Femur (tissue), 1 donor: ENCODE measurements at regions not wholly inside any gene's neighbourhood (a gene's known extent, or its start where the extent isn't known, plus 50 kb on each side); places are given as distances from the start of the nearest gene placed in this dataset.
A peak's percentile ranks its signal among the peaks of the same experiment; 100 is the strongest.

ENCODE experiments used
- DNase-seq: peaks from one replicate; pipeline ENCODE4 v3.0.0-alpha.2; 2017

- no peak for DNase-seq
These were observed 78.3 kb downstream of the RAMP3 start for GRCh38 chr7:45235905-45236304.

DNA sequence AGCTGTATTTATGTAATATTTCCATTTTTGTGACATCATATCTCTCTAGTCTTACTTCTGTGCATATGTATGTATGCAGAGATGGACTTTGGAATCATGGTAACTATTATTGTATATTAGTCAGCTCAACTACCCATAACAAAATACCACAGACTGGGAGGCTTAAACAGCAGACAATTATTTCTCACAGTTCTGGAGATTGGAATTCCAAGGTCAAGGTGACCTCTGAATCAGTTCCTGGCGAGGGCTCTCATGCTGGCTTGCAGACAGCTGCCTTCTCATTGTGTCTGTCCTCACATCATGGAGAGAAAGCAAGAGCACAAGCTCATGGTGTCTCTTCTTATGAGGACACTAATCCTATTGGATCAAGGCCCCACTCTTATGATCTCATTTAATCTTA lies 79.1 kb downstream of the RAMP3 start:
- DNase-seq, result no peak

- no peak for DNase-seq
These were observed 80.3 kb downstream of the RAMP3 start for GRCh38 chr7:45237788-45238461.

- DNase-seq, result no peak
These were observed 81.2 kb downstream of the RAMP3 start for GRCh38 chr7:45238806-45239205.

- no peak for DNase-seq
These were observed 81.9 kb downstream of the RAMP3 start for GRCh38 chr7:45239486-45239885.

GRCh38 chr7:45240273-45240771 lies 82.7 kb downstream of the RAMP3 start:
- DNase-seq, result no peak

DNA sequence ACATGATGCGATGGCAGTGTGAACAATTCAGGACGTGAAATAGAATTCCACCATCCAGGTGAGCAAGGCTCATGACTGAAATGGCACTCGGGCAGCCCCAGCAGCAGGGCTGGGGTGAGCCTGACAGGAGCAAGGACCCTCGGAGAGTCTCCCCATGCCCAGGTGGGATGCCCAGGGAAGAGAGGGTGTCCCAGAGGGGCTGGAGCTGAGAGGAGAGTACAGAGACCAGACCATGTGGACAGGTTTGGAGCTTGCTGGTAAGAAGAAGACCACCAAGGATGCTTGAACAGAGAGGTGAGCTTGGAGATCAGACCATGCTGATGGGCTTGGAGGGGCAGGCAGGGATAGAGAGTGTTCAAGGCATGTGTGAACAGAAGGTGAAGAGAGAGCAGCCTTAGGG lies 83.3 kb downstream of the RAMP3 start:
- DNase-seq, result no peak

DNA sequence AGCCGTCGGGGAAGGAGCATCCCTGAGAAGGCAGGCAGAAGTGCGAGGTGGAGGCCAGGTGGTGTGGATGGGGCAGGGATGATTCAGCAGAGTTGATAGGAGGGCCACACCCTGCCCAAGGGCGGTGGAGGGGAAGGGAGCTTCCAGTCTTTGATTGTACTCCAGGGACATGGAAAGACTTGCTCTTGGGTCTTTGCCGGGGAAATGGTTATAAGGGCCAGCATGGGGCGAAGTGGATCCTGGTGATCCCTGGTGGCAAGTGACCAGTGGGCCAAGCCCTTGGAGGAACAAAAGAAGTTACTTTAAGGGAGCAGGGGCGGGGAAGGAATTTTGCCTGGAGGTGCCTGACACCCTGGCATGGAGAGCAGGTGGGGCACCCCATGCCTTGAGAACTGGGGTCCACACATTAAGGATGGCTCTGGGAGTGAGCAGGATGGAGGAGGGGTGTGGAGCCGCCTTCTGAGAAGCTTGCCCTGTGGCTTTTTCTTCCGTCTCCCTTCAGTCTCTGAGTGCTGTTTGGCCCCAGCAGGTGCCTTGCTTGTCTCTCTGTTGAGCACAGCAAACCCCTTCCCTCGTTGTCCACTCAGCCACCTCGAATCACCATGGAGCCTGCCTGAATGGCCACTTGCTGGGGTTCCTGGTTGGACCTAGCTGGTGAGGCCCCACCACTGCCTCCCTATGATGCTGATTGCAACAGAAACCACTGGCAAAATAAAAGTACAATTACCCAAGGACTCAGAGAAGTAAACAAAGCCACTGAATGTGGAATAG lies 83.9 kb downstream of the RAMP3 start:
- no peak for DNase-seq

DNA sequence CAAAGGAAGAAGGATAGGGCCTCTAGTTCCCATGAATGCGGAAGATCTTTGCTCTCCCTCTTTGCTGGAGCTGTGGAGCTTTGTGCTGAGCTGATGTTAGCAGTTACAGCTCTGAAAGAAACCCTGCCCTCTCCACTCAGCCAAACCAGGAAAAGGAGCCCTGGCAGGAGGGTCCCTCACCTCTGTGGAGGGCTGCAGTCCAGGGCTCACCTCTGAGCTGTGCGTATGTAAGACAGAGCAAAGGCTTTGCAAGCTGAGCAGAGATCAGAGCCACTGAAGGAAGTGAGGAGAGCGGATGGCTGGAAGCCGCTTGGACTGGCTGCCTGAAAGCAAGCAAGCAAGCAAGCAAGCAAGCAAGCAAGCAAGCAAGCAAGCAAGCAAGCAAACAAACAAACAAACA lies 84.7 kb downstream of the RAMP3 start:
- DNase-seq, result no peak

DNA sequence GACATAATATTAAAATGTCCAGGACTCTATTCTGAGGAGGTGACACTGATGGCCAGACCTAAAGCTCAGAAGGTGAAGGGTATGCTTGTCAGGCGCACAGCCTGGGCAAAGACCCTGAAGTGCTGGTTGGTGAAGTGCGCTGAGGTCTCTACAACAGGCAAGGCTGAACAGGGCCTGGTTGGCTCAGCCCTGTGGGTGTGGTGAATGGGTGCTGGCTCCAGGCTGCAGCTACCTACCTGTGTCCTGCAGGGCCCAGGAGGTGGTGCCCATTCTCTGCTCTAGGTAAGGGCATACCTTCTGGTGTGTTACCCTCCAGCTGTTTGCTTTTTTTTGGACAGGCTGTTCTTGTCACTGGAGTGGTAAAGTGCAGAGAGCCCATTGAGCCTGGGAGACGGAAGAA lies 85.1 kb downstream of the RAMP3 start:
- DNase-seq, result no peak

GRCh38 chr7:45244981-45245380 lies 87.4 kb downstream of the RAMP3 start:
- DNase-seq, result no peak

GRCh38 chr7:45246339-45246738 lies 88.7 kb downstream of the RAMP3 start:
- no peak for DNase-seq

DNA sequence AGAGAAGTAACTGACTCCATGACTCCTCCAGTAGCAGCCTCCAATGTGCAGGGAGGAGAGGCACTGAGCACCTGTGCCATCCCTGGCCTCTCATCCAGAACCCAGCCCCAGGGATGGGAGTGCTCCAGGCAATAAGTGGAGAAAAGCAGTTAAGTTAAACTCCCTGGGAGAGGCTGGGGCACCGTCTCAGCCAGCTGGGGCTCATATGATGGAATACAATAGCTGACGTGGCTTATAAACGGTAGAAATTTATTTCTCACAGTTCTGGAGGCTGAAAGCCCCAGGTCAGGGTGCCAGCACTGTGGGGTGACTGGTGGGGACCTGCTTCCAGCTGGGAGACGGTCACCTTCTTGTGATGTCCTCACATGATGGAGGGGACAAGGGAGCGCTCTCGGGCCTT lies 94.7 kb downstream of the RAMP3 start:
- DNase-seq, result no peak

DNA sequence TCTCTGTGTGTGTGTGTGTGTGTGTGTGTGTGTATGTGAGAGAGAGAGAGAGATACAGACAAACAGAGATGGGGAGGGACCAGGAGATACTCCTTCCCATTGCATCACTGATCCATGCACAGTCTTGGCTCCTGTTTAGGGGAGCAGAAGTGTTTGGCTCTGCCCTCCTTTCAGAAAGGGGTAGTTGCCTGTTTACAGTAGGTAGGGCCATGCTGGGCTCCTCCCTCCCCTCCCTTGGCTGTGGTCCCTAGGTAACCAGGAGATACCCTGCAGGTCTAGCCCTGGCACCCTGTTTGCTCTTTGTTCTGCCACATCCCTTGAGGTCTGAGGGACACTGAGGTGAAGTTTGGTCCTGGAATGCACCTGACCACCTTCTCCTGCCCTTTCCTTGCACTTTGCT lies 95.3 kb downstream of the RAMP3 start:
- no peak for DNase-seq

GRCh38 chr7:45253368-45253767 lies 95.8 kb downstream of the RAMP3 start:
- DNase-seq, result no peak

- no peak for DNase-seq
These were observed 97.6 kb downstream of the RAMP3 start for GRCh38 chr7:45255187-45255586.

DNA sequence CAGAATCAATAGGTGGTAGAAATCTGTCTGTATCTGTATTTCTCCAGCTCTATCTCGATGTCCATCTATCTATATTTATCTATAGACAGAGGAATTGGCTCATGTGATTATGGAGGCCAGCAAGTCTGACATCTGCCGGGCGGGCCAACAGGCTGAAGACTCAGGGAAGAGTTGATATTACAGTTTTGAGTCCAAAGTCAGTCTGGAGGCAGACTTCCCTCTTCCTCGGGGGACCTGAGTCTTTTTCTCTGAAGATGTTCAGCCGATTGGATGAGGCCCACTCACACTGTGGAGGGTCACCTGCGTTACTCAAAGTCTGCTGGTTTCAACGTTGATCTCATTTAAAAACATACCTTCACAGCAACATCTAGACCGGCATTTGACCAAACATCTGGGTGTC lies 98.7 kb downstream of the RAMP3 start:
- DNase-seq, result no peak

- no peak for DNase-seq
These were observed 99.2 kb downstream of the RAMP3 start for GRCh38 chr7:45256775-45257174.

- DNase-seq, result no peak
These were observed 99.7 kb downstream of the RAMP3 start for GRCh38 chr7:45257284-45257683.

GRCh38 chr7:45258533-45259226 lies 101.1 kb downstream of the RAMP3 start:
- DNase-seq, result no peak

- DNase-seq, result no peak
These were observed 101.6 kb downstream of the RAMP3 start for GRCh38 chr7:45259227-45259596.

GRCh38 chr7:45259966-45260646 lies 102.5 kb downstream of the RAMP3 start:
- peak; percentile 55 for DNase-seq

GRCh38 chr7:45267262-45267661 lies 109.7 kb downstream of the RAMP3 start:
- DNase-seq, result no peak
